Fibroblast of skin of right quadriceps (primary cell): ENCODE measurements at regions not wholly inside any gene's neighbourhood (a gene's known extent, or its start where the extent isn't known, plus 50 kb on each side); places are given as distances from the start of the nearest gene placed in this dataset.
A peak's percentile ranks its signal among the peaks of the same experiment; 100 is the strongest.
"Not testable (repeated sequence)": the region's sequence is repeated elsewhere in the genome, so short reads cannot be mapped to it uniquely, and the experiment has no call there.

ENCODE experiments used
- DNase-seq: peaks from one replicate; pipeline ENCODE4 v3.0.0-alpha.2; 2013

GRCh38 chr5:72586788-72587530 is 79.7 kb upstream of the ZNF366 start:
- peak; percentile 30 for DNase-seq

GRCh38 chr5:72584466-72584865 is 77.3 kb upstream of the ZNF366 start:
- no peak for DNase-seq

- not testable (repeated sequence) for DNase-seq
These were observed 72.1 kb upstream of the ZNF366 start for GRCh38 chr5:72579290-72579689.

- no peak for DNase-seq
These were observed 65.1 kb upstream of the ZNF366 start for GRCh38 chr5:72572236-72572765.

GRCh38 chr5:72569408-72569944 is 62.3 kb upstream of the ZNF366 start:
- DNase-seq: no peak

- DNase-seq: no peak
These were observed 59.5 kb upstream of the ZNF366 start for GRCh38 chr5:72566746-72567145.

- DNase-seq: no peak
These were observed 58.5 kb upstream of the ZNF366 start for GRCh38 chr5:72565513-72566289.

GRCh38 chr5:72562717-72563116 is 55.5 kb upstream of the ZNF366 start:
- no peak for DNase-seq

- DNase-seq: no peak
These were observed 54.1 kb upstream of the ZNF366 start for GRCh38 chr5:72561148-72561972.

GRCh38 chr5:72559866-72560766 is 52.9 kb upstream of the ZNF366 start:
- no peak for DNase-seq

GRCh38 chr5:72558383-72558782 is 51.2 kb upstream of the ZNF366 start:
- no peak for DNase-seq

GRCh38 chr5:72558046-72558336 is 50.8 kb upstream of the ZNF366 start:
- no peak for DNase-seq

GRCh38 chr5:72557167-72558045 is 50.2 kb upstream of the ZNF366 start:
- no peak for DNase-seq
